Testis (tissue), 2 donors: ENCODE measurements at regions not wholly inside any gene's neighbourhood (a gene's known extent, or its start where the extent isn't known, plus 50 kb on each side); places are given as distances from the start of the nearest gene placed in this dataset.

ENCODE experiments used
- DNase-seq: peaks from one replicate; pipeline ENCODE4 v3.0.0-alpha.2; 2019
- H3K27ac ChIP-seq, 2 donors: fragments of 200-600 bp; sonication (generic); one replicate each; pipeline ENCODE4 v1.5.1; 2019
- H3K27me3 ChIP-seq: fragments of 200-600 bp; sonication (generic); one replicate; pipeline ENCODE4 v1.5.1; 2019
- H3K36me3 ChIP-seq: fragments of 200-600 bp; sonication (generic); one replicate; pipeline ENCODE4 v1.5.1; 2017; ENCODE audit warnings: low read depth; ENCODE audit errors: missing control alignments
- H3K4me1 ChIP-seq: fragments of 200-600 bp; sonication (generic); one replicate; pipeline ENCODE4 v1.5.1; 2019
- H3K4me3 ChIP-seq, 2 donors: fragments of 200-600 bp; sonication (generic); one replicate each; pipeline ENCODE4 v1.5.1; 2017 to 2019
- H3K9me3 ChIP-seq: fragments of 200-600 bp; sonication (generic); one replicate; pipeline ENCODE4 v1.5.1; 2017
- CTCF ChIP-seq, 3 experiments: fragments of 450-650 bp in 2 of 3; fragments of 200-600 bp in 1 of 3; sonication (generic) in 1 of 3; IDR thresholded peaks; one replicate each; pipeline ENCODE4 v1.5.1; 2016 to 2019; ENCODE audit warnings: antibody characterized with exemption in 3 of 3, mild to moderate bottlenecking in 2 of 3, moderate library complexity in 1 of 3
- POLR2A ChIP-seq: fragments of 450-650 bp; IDR thresholded peaks from one replicate; pipeline ENCODE4 v1.6.1; 2017; ENCODE audit warnings: antibody characterized with exemption, mild to moderate bottlenecking, moderate library complexity
- WGBS, 2 donors: methylation state at CpG; one replicate each; pipeline ENCODE4 v1.1.5; 2018; 5-methylcytosine and 5-hydroxymethylcytosine counted together
- intact Hi-C: fragments of 100-400 bp; cut with DNase I; formaldehyde crosslinking; loops from one replicate; pipeline ENCODE4 v1.15.1; 2023; ENCODE audit warnings: low total_unique reads

- Histone ChIP-seq H3K36me3 (no peaks in the 10 kb centered on the region), H3K27me3 (no peaks in the 10 kb centered on the region), H3K9me3 (no peaks in the 10 kb centered on the region), H3K27ac (no peak overlapping the region), H3K4me1 (no peaks in the 10 kb centered on the region), H3K4me3 (no peak overlapping the region)
- TF ChIP-seq POLR2A (no peak), CTCF (IDR thresholded peaks at IDR 0.05) (no peak)
- DNase-seq = no peak
- 50 to 73% methylated on average over 4 of the region's 4 CpGs for WGBS, 2 donors
- intact Hi-C loops = no loop called here
These were observed 143.8 kb upstream of the SLITRK2 start for GRCh38 chrX:145673841-145674240.

- intact Hi-C loops = no loop called here
- H3K4me1 ChIP-seq = no peaks in the 10 kb centered on the region
- H3K27me3 ChIP-seq = no peaks in the 10 kb centered on the region
- DNase-seq = no peak
- no peaks in the 10 kb centered on the region for H3K36me3 ChIP-seq
- WGBS, 2 donors = 88 to 91% methylated on average over 15 to 16 of the region's 16 CpGs
- H3K27ac ChIP-seq = no peak overlapping the region
- H3K9me3 ChIP-seq = no peaks in the 10 kb centered on the region
- no peak overlapping the region for H3K4me3 ChIP-seq
- TF ChIP-seq POLR2A (no peak), CTCF (IDR thresholded peaks at IDR 0.05) (no peak)
These were observed 140.4 kb upstream of the SLITRK2 start for GRCh38 chrX:145677109-145677817.

- Histone ChIP-seq H3K9me3 (no peaks in the 10 kb centered on the region), H3K36me3 (no peaks in the 10 kb centered on the region), H3K4me1 (no peaks in the 10 kb centered on the region), H3K4me3 (no peak overlapping the region), H3K27me3 (no peaks in the 10 kb centered on the region), H3K27ac (no peak overlapping the region)
- intact Hi-C loops = no loop called here
- 78 to 80% methylated on average over 8 to 9 of the region's 9 CpGs for WGBS, 2 donors
- TF ChIP-seq POLR2A = no peak
- no peak for TF ChIP-seq CTCF (IDR thresholded peaks at IDR 0.05)
- DNase-seq = no peak
These were observed 134.9 kb upstream of the SLITRK2 start for GRCh38 chrX:145682518-145683298.

GRCh38 chrX:145687146-145687545 is 130.5 kb upstream of the SLITRK2 start:
- Histone ChIP-seq H3K4me1 (no peaks in the 10 kb centered on the region), H3K27ac (no peak overlapping the region), H3K36me3 (no peaks in the 10 kb centered on the region), H3K27me3 (no peaks in the 10 kb centered on the region), H3K4me3 (no peak overlapping the region), H3K9me3 (no peaks in the 10 kb centered on the region)
- TF ChIP-seq CTCF (IDR thresholded peaks at IDR 0.05) (no peak), POLR2A (no peak)
- intact Hi-C loops = no loop called here
- DNase-seq = no peak
- 88 to 95% methylated on average over 2 to 4 of the region's 4 CpGs for WGBS, 2 donors
